H9 (cell line): ENCODE measurements at regions not wholly inside any gene's neighbourhood (a gene's known extent, or its start where the extent isn't known, plus 50 kb on each side); places are given as distances from the start of the nearest gene placed in this dataset.

ENCODE experiments used
- DNase-seq: peaks from one replicate; pipeline ENCODE4 v3.0.0-alpha.2; 2017
- H2AFZ ChIP-seq: one replicate; pipeline ENCODE4 v1.6.1; 2013; ENCODE audit warnings: mild to moderate bottlenecking, low read length, control low read depth, moderate library complexity
- H2AK5ac ChIP-seq: 2 replicates; pipeline ENCODE4 v1.6.1; 2013; ENCODE audit warnings: low read length, control low read depth, mixed read lengths; ENCODE audit not compliant: insufficient read length
- H2BK120ac ChIP-seq: one replicate; pipeline ENCODE4 v1.6.1; 2013; ENCODE audit warnings: low read depth, mild to moderate bottlenecking, low read length, control low read depth, inconsistent platforms; ENCODE audit not compliant: poor library complexity, severe bottlenecking
- H2BK12ac ChIP-seq: 2 replicates; pipeline ENCODE4 v1.6.1; 2013; ENCODE audit warnings: low read length, control low read depth, mixed read lengths, low read depth; ENCODE audit not compliant: insufficient read length
- H2BK15ac ChIP-seq: 2 replicates; pipeline ENCODE4 v1.6.1; 2013; ENCODE audit warnings: low read depth, low read length, control low read depth
- H2BK20ac ChIP-seq: one replicate; pipeline ENCODE4 v1.6.1; 2013; ENCODE audit warnings: low read depth, mild to moderate bottlenecking, low read length, control low read depth, inconsistent platforms; ENCODE audit not compliant: poor library complexity, severe bottlenecking
- H2BK5ac ChIP-seq: 2 replicates; pipeline ENCODE4 v1.6.1; 2013; ENCODE audit warnings: low read length, control low read depth, mixed read lengths; ENCODE audit not compliant: insufficient read length
- H3K14ac ChIP-seq: 2 replicates; pipeline ENCODE4 v1.6.1; 2013; ENCODE audit warnings: low read length, control low read depth; ENCODE audit not compliant: insufficient read depth
- H3K18ac ChIP-seq: 2 replicates; pipeline ENCODE4 v1.6.1; 2013; ENCODE audit warnings: low read depth, mild to moderate bottlenecking, mixed read lengths, low read length, control low read depth; ENCODE audit not compliant: insufficient read length
- H3K23ac ChIP-seq: 2 replicates; pipeline ENCODE4 v1.6.1; 2013; ENCODE audit warnings: low read length, control low read depth, mixed read lengths, low read depth; ENCODE audit not compliant: insufficient read length
- H3K23me2 ChIP-seq: 2 replicates; pipeline ENCODE4 v1.6.1; 2013; ENCODE audit warnings: low read depth, mild to moderate bottlenecking, mixed read lengths, low read length, control low read depth; ENCODE audit not compliant: insufficient read length, poor library complexity, severe bottlenecking
- H3K27ac ChIP-seq: 2 replicates; pipeline ENCODE4 v1.5.1; 2013; ENCODE audit warnings: low read length, control low read depth, mixed read lengths, low read depth; ENCODE audit not compliant: insufficient read length
- H3K27me3 ChIP-seq: 2 replicates; pipeline ENCODE4 v1.6.1; 2013; ENCODE audit warnings: low read length, control low read depth, inconsistent platforms; ENCODE audit not compliant: insufficient read depth
- H3K4ac ChIP-seq: 2 replicates; pipeline ENCODE4 v1.6.1; 2013; ENCODE audit warnings: low read depth, mild to moderate bottlenecking, control low read depth, inconsistent platforms, low read length, moderate library complexity
- H3K4me1 ChIP-seq: 2 replicates; pipeline ENCODE4 v1.6.1; 2013; ENCODE audit warnings: low read length, control low read depth, inconsistent platforms; ENCODE audit not compliant: insufficient read depth
- H3K4me2 ChIP-seq: 2 replicates; pipeline ENCODE4 v1.6.1; 2013; ENCODE audit warnings: low read length, control low read depth, mixed read lengths; ENCODE audit not compliant: insufficient read length, insufficient read depth
- H3K56ac ChIP-seq: 2 replicates; pipeline ENCODE4 v1.6.1; 2013; ENCODE audit warnings: low read depth, mild to moderate bottlenecking, mixed read lengths, low read length, control low read depth; ENCODE audit not compliant: insufficient read length
- H3K79me1 ChIP-seq: 2 replicates; pipeline ENCODE4 v1.6.1; 2013; ENCODE audit warnings: low read depth, mild to moderate bottlenecking, moderate library complexity, low read length, control low read depth, inconsistent platforms; ENCODE audit not compliant: insufficient read depth, poor library complexity, severe bottlenecking
- H3K79me2 ChIP-seq: 2 replicates; pipeline ENCODE4 v1.6.1; 2013; ENCODE audit warnings: low read length, control low read depth, inconsistent platforms; ENCODE audit not compliant: insufficient read depth
- H3K9ac ChIP-seq: 2 replicates; pipeline ENCODE4 v1.6.1; 2013; ENCODE audit warnings: low read length, control low read depth, mixed read lengths; ENCODE audit not compliant: insufficient read length; ENCODE audit errors: extremely low read depth
- H3K9me3 ChIP-seq: one replicate; pipeline ENCODE4 v1.6.1; 2013; ENCODE audit warnings: low read depth, low read length, inconsistent platforms; ENCODE audit not compliant: control insufficient read depth
- H3T11ph ChIP-seq: one replicate; pipeline ENCODE4 v1.6.1; 2013; ENCODE audit warnings: mild to moderate bottlenecking, low read length, control low read depth, inconsistent platforms
- H4K20me1 ChIP-seq: one replicate; pipeline ENCODE4 v1.6.1; 2013; ENCODE audit not compliant: control insufficient read depth, insufficient read length, insufficient read depth
- H4K5ac ChIP-seq: 2 replicates; pipeline ENCODE4 v1.6.1; 2013; ENCODE audit warnings: low read depth, mild to moderate bottlenecking, mixed read lengths, low read length, control low read depth; ENCODE audit not compliant: insufficient read length
- H4K8ac ChIP-seq: replicated peaks from 2 replicates; pipeline ENCODE4 v1.6.1; 2013; ENCODE audit warnings: low read length, control low read depth, mixed read lengths, low read depth; ENCODE audit not compliant: insufficient read length
- H4K91ac ChIP-seq: 2 replicates; pipeline ENCODE4 v1.6.1; 2013; ENCODE audit warnings: low read depth, mild to moderate bottlenecking, moderate library complexity, mixed read lengths, low read length, control low read depth; ENCODE audit not compliant: insufficient read length
- H3K27ac Mint-ChIP-seq, 3 experiments: 2 replicates in 2 of 3; 3 replicates in 1 of 3; pipeline ENCODE4 v1.8.0; 2020 to 2021; ENCODE audit warnings: mixed read lengths in 3 of 3, mild to moderate bottlenecking in 1 of 3, moderate library complexity in 1 of 3
- H3K27me3 Mint-ChIP-seq: 2 replicates; pipeline ENCODE4 v1.8.0; 2021; ENCODE audit warnings: low read depth, mild to moderate bottlenecking, moderate library complexity, mixed read lengths
- H3K36me3 Mint-ChIP-seq, 3 experiments: 2 replicates in 2 of 3; 3 replicates in 1 of 3; pipeline ENCODE4 v1.8.0; 2020 to 2021; ENCODE audit warnings: low read depth in 3 of 3, mixed read lengths in 3 of 3; ENCODE audit not compliant: insufficient read depth in 1 of 3
- H3K4me1 Mint-ChIP-seq, 2 experiments: 2 replicates each; pipeline ENCODE4 v1.8.0; 2020; ENCODE audit warnings: mixed read lengths in 2 of 2
- H3K4me3 Mint-ChIP-seq, 2 experiments: 2 replicates in 1 of 2; 3 replicates in 1 of 2; pipeline ENCODE4 v1.8.0; 2020 to 2021; ENCODE audit warnings: mild to moderate bottlenecking in 2 of 2, mixed read lengths in 2 of 2, moderate library complexity in 1 of 2
- H3K9me3 Mint-ChIP-seq, 2 experiments: 2 replicates in 1 of 2; 3 replicates in 1 of 2; pipeline ENCODE4 v1.8.0; 2020; ENCODE audit warnings: mild to moderate bottlenecking in 2 of 2, mixed read lengths in 2 of 2, moderate library complexity in 1 of 2
- CTCF ChIP-seq: fragments of 200-600 bp; sonication (generic); conservative IDR thresholded peaks from 3 replicates; pipeline ENCODE4 v1.8.0; 2021; ENCODE audit warnings: antibody characterized with exemption, mild to moderate bottlenecking
- WGBS: extraction: QIAGEN DNeasy Blood & Tissue Kit; methylation state at CpG from one replicate; pipeline ENCODE4 v1.1.7; 2013; ENCODE audit warnings: missing lambda C conversion rate, low lambda C conversion rate, mixed read lengths; ENCODE audit not compliant: insufficient read length; ENCODE audit errors: extremely low coverage; 5-methylcytosine and 5-hydroxymethylcytosine counted together

- Histone ChIP-seq H3K4ac (no peak overlapping the region), H3K79me1 (no peaks in the 10 kb centered on the region)
- no peaks in the 10 kb centered on the region for H3K9me3 Mint-ChIP-seq
Measured at GRCh38 chr5:145699846-145700245, 135.3 kb downstream of the PRELID2 start.

More at GRCh38 chr5:145699846-145700245, 135.3 kb downstream of the PRELID2 start:
- no CpG with 5 or more reads among the region's 2 CpGs for WGBS
- no peak overlapping the region for H2AFZ ChIP-seq
- no peak overlapping the region for H4K8ac ChIP-seq
- H2AK5ac ChIP-seq: no peak overlapping the region
- no peak overlapping the region for H2BK120ac ChIP-seq
- no peak overlapping the region for H3K27ac ChIP-seq
- no peak overlapping the region for H2BK15ac ChIP-seq
- H2BK12ac ChIP-seq: no peak overlapping the region
- DNase-seq: no peak
- H2BK20ac ChIP-seq: no peak overlapping the region
- H3K23me2 ChIP-seq: no peaks in the 10 kb centered on the region
- H3K27me3 ChIP-seq: no peaks in the 10 kb centered on the region
- no peaks in the 10 kb centered on the region for H3K36me3 Mint-ChIP-seq
- no peak overlapping the region for H3K56ac ChIP-seq
- no peak overlapping the region for H3K27ac Mint-ChIP-seq
- no peak overlapping the region for H3K4me3 Mint-ChIP-seq
- H3T11ph ChIP-seq: no peak overlapping the region
- H3K79me2 ChIP-seq: no peaks in the 10 kb centered on the region; the same call in 1 of the 2 replicates
- H3K4me2 ChIP-seq: no peak overlapping the region
- H3K23ac ChIP-seq: no peak overlapping the region
- no peak overlapping the region for H3K18ac ChIP-seq
- TF ChIP-seq CTCF: no peak
- H4K5ac ChIP-seq: no peak overlapping the region
- H4K91ac ChIP-seq: no peak overlapping the region
- no peak overlapping the region for H3K9ac ChIP-seq
- no peak overlapping the region for H3K14ac ChIP-seq
- H3K9me3 ChIP-seq: no peaks in the 10 kb centered on the region
- H4K20me1 ChIP-seq: no peaks in the 10 kb centered on the region
- H3K27me3 Mint-ChIP-seq: no peaks in the 10 kb centered on the region
- no peaks in the 10 kb centered on the region for H3K4me1 Mint-ChIP-seq
- no peaks in the 10 kb centered on the region for H3K4me1 ChIP-seq
- no peak overlapping the region for H2BK5ac ChIP-seq
